ENCODE measurements at regions not wholly inside any gene's neighbourhood (a gene's known extent, or its start where the extent isn't known, plus 50 kb on each side); places are given as distances from the start of the nearest gene placed in this dataset.

- TF ChIP-seq EGR1 (IDR thresholded peaks at IDR 0.05), result no peak
- no peak for TF ChIP-seq YY1 (IDR thresholded peaks at IDR 0.05; ENCODE audit: low read depth)
These were observed 272.6 kb upstream of the FAT3 start for GRCh38 chr11:91952056-91952455.

GRCh38 chr11:91947215-91947820 lies 277.3 kb upstream of the FAT3 start:
- TF ChIP-seq CREB1 (IDR thresholded peaks at IDR 0.05; ENCODE audit: low read depth) (no peak), EP300 (IDR thresholded peaks at IDR 0.05; ENCODE audit: borderline replicate concordance) (no peak), YY1 (IDR thresholded peaks at IDR 0.05; ENCODE audit: low read depth) (no peak), TCF12 (IDR thresholded peaks at IDR 0.05; ENCODE audit: low read depth) (no peak), NFIC (IDR thresholded peaks at IDR 0.05) (no peak), FOXM1 (IDR thresholded peaks at IDR 0.05; ENCODE audit: borderline replicate concordance, low read depth) (no peak), REST (IDR thresholded peaks at IDR 0.05; ENCODE audit: low read depth) (no peak), TAF1 (IDR thresholded peaks at IDR 0.05; ENCODE audit: low read depth) (no peak), TEAD4 (IDR thresholded peaks at IDR 0.05) (no peak), EGR1 (IDR thresholded peaks at IDR 0.05) (no peak), MAX (IDR thresholded peaks at IDR 0.05) (no peak), CEBPB (IDR thresholded peaks at IDR 0.05) (no peak), RAD21 (IDR thresholded peaks at IDR 0.05; ENCODE audit: low read depth) (no peak), ZBTB7A (IDR thresholded peaks at IDR 0.05; ENCODE audit: low read depth) (no peak)
- TF ChIP-seq, protein P1, sequence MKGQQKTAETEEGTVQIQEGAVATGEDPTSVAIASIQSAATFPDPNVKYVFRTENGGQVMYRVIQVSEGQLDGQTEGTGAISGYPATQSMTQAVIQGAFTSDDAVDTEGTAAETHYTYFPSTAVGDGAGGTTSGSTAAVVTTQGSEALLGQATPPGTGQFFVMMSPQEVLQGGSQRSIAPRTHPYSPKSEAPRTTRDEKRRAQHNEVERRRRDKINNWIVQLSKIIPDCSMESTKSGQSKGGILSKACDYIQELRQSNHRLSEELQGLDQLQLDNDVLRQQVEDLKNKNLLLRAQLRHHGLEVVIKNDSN (IDR thresholded peaks at IDR 0.05), result no peak

GRCh38 chr11:91946397-91946951 lies 278.1 kb upstream of the FAT3 start:
- TF ChIP-seq YY1 (IDR thresholded peaks at IDR 0.05; ENCODE audit: low read depth), result no peak

DNA sequence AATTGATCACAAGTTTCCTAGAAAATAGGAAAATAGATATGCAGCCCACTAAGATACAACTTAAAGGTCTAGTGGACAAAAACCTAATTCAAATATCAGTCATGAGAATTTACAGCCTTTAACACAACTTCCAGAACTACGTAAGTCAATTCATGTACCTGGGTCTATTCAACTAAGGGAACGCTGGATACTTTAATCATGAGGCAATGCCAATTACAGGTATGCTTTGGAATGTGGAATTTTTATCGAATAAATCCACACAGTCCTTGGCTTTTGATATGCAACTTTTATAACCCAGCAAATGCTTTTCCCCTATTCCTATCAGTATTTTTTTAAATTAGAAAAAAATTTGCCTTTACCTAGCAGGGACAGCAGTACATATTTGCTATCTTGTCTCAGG lies 289.5 kb upstream of the FAT3 start:
- TF ChIP-seq FOXM1 (IDR thresholded peaks at IDR 0.05; ENCODE audit: borderline replicate concordance, low read depth), result no peak
- no peak for TF ChIP-seq REST (IDR thresholded peaks at IDR 0.05; ENCODE audit: low read depth)

DNA sequence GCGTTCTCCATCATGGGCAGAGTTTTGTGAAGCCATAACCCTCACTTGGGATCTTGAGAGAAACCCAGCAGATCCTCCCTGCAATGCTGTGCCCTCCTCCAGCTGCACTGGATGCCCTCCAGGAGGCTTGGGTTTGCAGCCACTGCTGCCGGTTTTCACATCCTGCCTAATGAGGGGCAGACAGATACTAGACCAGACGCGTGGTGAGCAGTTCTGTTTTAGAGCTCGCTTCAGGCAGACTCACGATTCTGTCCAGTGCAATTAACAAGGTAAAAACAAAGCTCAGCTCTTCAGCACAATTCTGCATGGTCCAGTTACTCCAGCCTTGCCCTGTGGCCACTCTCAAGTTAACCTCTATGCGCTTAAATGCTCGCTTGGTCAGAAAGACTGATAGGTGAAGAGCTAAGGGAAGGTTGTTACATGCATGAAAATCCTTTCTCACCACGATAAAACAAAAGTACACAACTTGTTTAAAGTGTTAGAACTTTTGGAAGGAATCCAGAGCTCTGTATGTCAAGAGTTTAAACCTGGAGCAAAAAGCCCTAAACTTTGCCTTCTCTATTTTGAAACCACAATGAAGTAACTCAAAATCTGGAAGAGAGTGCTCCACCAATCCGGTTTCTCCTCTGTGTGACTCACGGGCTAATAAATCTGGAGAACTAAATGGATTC lies 292.3 kb upstream of the FAT3 start:
- no peak for TF ChIP-seq MAX (IDR thresholded peaks at IDR 0.05)
- no peak for TF ChIP-seq EP300 (IDR thresholded peaks at IDR 0.05; ENCODE audit: borderline replicate concordance)
- no peak for TF ChIP-seq EGR1 (IDR thresholded peaks at IDR 0.05)

DNA sequence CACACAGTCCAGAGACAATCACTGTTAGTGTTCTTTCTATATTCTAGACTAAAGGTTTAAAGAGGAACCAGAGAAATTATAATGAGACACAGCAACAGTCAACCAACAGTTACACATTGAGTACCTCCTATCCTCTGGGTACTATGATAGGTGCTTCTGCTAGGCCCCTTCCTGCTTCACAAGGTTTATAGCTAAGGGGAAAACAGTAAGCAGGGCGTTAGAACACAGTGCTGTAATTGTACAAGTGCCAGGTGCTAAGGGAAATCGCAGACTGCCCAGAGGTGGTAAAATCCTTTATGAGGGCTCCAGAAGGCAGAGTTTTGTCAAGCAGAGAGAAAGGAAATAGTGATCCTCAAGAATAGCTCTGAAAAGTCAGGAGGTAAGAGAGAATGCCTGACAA lies 297.2 kb upstream of the FAT3 start:
- no peak for TF ChIP-seq RAD21 (IDR thresholded peaks at IDR 0.05; ENCODE audit: low read depth)
- no peak for TF ChIP-seq EP300 (IDR thresholded peaks at IDR 0.05; ENCODE audit: borderline replicate concordance)
- TF ChIP-seq, protein P1 (IDR thresholded peaks at IDR 0.05), result no peak
- no peak for TF ChIP-seq ZBTB7A (IDR thresholded peaks at IDR 0.05; ENCODE audit: low read depth)
- TF ChIP-seq MAX (IDR thresholded peaks at IDR 0.05), result no peak
- no peak for TF ChIP-seq FOXM1 (IDR thresholded peaks at IDR 0.05; ENCODE audit: borderline replicate concordance, low read depth)
- TF ChIP-seq CEBPB (IDR thresholded peaks at IDR 0.05), result no peak
- TF ChIP-seq TEAD4 (IDR thresholded peaks at IDR 0.05), result no peak
- TF ChIP-seq CREB1 (IDR thresholded peaks at IDR 0.05; ENCODE audit: low read depth), result no peak
- TF ChIP-seq YY1 (IDR thresholded peaks at IDR 0.05; ENCODE audit: low read depth), result no peak
- no peak for TF ChIP-seq EGR1 (IDR thresholded peaks at IDR 0.05)
- no peak for TF ChIP-seq NFIC (IDR thresholded peaks at IDR 0.05)
- no peak for TF ChIP-seq TAF1 (IDR thresholded peaks at IDR 0.05; ENCODE audit: low read depth)
- TF ChIP-seq TCF12 (IDR thresholded peaks at IDR 0.05; ENCODE audit: low read depth), result no peak
- no peak for TF ChIP-seq REST (IDR thresholded peaks at IDR 0.05; ENCODE audit: low read depth)

Data from Ishikawa (cell line).